Panc1 (cell line): ENCODE measurements at regions not wholly inside any gene's neighbourhood (a gene's known extent, or its start where the extent isn't known, plus 50 kb on each side); places are given as distances from the start of the nearest gene placed in this dataset.

Experiments
- ATAC-seq: fragments of 200-7000 bp; cut with Tn5 transposase; 2 replicates; pipeline ENCODE4 v1.9.1; 2020; ENCODE audit warnings: mild to moderate bottlenecking, moderate library complexity
- BruUV-seq: library from RNA; stranded (reverse); fragments of 400-500 nt; replicated peaks from 2 replicates; lab custom pipeline; 2021; lab: Mats Ljungman, UMichigan
- CTCF ChIA-PET: fragments of 300-600 bp; sonication (Branson Sonifier 250); formaldehyde crosslinking; loops from one replicate; lab custom pipeline; 2022; ENCODE audit warnings: antibody characterized with exemption; lab: Charles Lee
- POLR2A ChIA-PET: fragments of 300-600 bp; sonication (Branson Sonifier 250); formaldehyde crosslinking; loops from one replicate; lab custom pipeline; 2022; ENCODE audit warnings: antibody characterized with exemption; lab: Charles Lee
- DNase-seq: peaks from one replicate; pipeline ENCODE4 v3.0.0-alpha.2; 2010; ENCODE audit warnings: low read depth, low spot score
- H3K27ac ChIP-seq: 2 replicates; pipeline ENCODE4 v1.5.1; 2011; ENCODE audit warnings: mild to moderate bottlenecking, low read length, inconsistent platforms
- H3K27me3 ChIP-seq: fragments of 200-500 bp; sonication (Bioruptor generic); 2 replicates; pipeline ENCODE4 v1.6.0; 2014; ENCODE audit warnings: low read length, inconsistent platforms; ENCODE audit not compliant: control insufficient read depth, insufficient read depth
- H3K36me3 ChIP-seq: fragments of 200-500 bp; sonication (Bioruptor generic); 2 replicates; pipeline ENCODE4 v1.5.1; 2014; ENCODE audit warnings: inconsistent platforms, mild to moderate bottlenecking, low read length, moderate library complexity; ENCODE audit not compliant: control insufficient read depth, insufficient read depth
- H3K4me1 ChIP-seq: 2 replicates; pipeline ENCODE4 v1.5.1; 2011; ENCODE audit warnings: inconsistent platforms, mild to moderate bottlenecking, low read length, moderate library complexity; ENCODE audit not compliant: control insufficient read depth, insufficient read depth
- H3K4me3 ChIP-seq, 2 experiments: 2 replicates each; pipeline ENCODE4 v1.5.1; 2011 to 2012; ENCODE audit warnings: low read depth in 2 of 2, low read length in 2 of 2, mild to moderate bottlenecking in 2 of 2, inconsistent platforms in 1 of 2, moderate library complexity in 1 of 2
- H3K9me3 ChIP-seq: fragments of 200-500 bp; sonication (Bioruptor generic); 2 replicates; pipeline ENCODE4 v1.5.1; 2014; ENCODE audit warnings: low read depth, mild to moderate bottlenecking, inconsistent platforms, low read length, moderate library complexity; ENCODE audit not compliant: control insufficient read depth, insufficient read depth
- POLR2AphosphoS5 ChIP-seq: IDR thresholded peaks from 2 replicates; pipeline ENCODE4 v1.6.1; 2012; ENCODE audit warnings: mild to moderate bottlenecking, low read depth, low read length, moderate library complexity
- SIN3A ChIP-seq: IDR thresholded peaks from 2 replicates; pipeline ENCODE4 v1.6.1; 2012; ENCODE audit warnings: low read depth, mild to moderate bottlenecking, low read length, moderate library complexity, borderline replicate concordance; ENCODE audit not compliant: insufficient read depth
- TCF7L2 ChIP-seq: IDR thresholded peaks from 2 replicates; pipeline ENCODE4 v1.6.1; 2011; ENCODE audit warnings: mild to moderate bottlenecking, low read depth, low read length, inconsistent platforms
- in situ Hi-C: cut with HindIII; loops from 2 replicates; pipeline ENCODE4 v1.10.0; 2016; ENCODE audit warnings: low sequenced_read_pairs, low pct_unique_long_range_greater_than_20kb
- intact Hi-C: fragments of 100-400 bp; cut with micrococcal nuclease; formaldehyde crosslinking; loops from one replicate; pipeline ENCODE4 v1.10.0; 2022; ENCODE audit not compliant: unreplicated experiment
- TF ChIP-seq, protein P1 (sequence below), 2 experiments: IDR thresholded peaks; 2 replicates each; pipeline ENCODE4 v1.6.1; 2011 to 2012; ENCODE audit warnings: low read depth in 2 of 2, control low read depth in 1 of 2, low read length in 1 of 2, mild to moderate bottlenecking in 1 of 2, moderate library complexity in 1 of 2; ENCODE audit not compliant: insufficient read depth in 1 of 2
- TF ChIP-seq, protein P2 (sequence below): fragments of 450-650 bp; IDR thresholded peaks from 2 replicates; pipeline ENCODE4 v1.5.1; 2017; ENCODE audit warnings: mild to moderate bottlenecking

DNA sequence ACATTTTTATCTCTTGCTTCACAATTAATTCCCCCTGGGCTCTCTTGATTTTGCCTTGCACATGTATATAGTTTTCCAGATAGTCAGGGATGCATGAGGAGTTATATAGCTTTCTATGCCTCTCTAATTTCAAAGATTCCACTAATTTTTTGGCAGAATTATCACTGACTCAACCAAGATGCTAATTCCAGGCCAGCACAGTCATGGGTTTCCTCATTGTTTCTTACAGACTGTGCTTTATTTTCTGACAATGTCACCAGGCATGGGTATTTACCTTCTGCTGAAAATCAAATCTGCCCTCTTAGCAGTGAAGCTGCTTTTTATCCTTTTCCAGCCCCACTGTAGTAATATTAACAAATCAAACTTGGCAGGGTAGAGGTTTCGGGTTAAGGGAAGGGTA lies 1520.6 kb upstream of the CADM2 start:
- DNase-seq = no peak
- H3K36me3 ChIP-seq = no peaks in the 10 kb centered on the region
- no peak overlapping the region for H3K27ac ChIP-seq
- BruUV-seq = no TSS peak
- no peaks in the 10 kb centered on the region for H3K27me3 ChIP-seq
- ChIA-PET POLR2A (no interaction called here), CTCF (no interaction called here)
- ATAC-seq = no peak
- in situ Hi-C loops (no loop called here), intact Hi-C loops (no loop called here)
- no peaks in the 10 kb centered on the region for H3K9me3 ChIP-seq
- H3K4me3 ChIP-seq = no peak overlapping the region
- TF ChIP-seq SIN3A (no peak), POLR2AphosphoS5 (no peak), TCF7L2 (no peak)
- TF ChIP-seq, protein P1, sequence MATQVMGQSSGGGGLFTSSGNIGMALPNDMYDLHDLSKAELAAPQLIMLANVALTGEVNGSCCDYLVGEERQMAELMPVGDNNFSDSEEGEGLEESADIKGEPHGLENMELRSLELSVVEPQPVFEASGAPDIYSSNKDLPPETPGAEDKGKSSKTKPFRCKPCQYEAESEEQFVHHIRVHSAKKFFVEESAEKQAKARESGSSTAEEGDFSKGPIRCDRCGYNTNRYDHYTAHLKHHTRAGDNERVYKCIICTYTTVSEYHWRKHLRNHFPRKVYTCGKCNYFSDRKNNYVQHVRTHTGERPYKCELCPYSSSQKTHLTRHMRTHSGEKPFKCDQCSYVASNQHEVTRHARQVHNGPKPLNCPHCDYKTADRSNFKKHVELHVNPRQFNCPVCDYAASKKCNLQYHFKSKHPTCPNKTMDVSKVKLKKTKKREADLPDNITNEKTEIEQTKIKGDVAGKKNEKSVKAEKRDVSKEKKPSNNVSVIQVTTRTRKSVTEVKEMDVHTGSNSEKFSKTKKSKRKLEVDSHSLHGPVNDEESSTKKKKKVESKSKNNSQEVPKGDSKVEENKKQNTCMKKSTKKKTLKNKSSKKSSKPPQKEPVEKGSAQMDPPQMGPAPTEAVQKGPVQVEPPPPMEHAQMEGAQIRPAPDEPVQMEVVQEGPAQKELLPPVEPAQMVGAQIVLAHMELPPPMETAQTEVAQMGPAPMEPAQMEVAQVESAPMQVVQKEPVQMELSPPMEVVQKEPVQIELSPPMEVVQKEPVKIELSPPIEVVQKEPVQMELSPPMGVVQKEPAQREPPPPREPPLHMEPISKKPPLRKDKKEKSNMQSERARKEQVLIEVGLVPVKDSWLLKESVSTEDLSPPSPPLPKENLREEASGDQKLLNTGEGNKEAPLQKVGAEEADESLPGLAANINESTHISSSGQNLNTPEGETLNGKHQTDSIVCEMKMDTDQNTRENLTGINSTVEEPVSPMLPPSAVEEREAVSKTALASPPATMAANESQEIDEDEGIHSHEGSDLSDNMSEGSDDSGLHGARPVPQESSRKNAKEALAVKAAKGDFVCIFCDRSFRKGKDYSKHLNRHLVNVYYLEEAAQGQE (IDR thresholded peaks at IDR 0.05; ENCODE audit: insufficient read depth in 1 of 2, low read depth in 2 of 2, low read length in 1 of 2) = no peak
- TF ChIP-seq, protein P2, sequence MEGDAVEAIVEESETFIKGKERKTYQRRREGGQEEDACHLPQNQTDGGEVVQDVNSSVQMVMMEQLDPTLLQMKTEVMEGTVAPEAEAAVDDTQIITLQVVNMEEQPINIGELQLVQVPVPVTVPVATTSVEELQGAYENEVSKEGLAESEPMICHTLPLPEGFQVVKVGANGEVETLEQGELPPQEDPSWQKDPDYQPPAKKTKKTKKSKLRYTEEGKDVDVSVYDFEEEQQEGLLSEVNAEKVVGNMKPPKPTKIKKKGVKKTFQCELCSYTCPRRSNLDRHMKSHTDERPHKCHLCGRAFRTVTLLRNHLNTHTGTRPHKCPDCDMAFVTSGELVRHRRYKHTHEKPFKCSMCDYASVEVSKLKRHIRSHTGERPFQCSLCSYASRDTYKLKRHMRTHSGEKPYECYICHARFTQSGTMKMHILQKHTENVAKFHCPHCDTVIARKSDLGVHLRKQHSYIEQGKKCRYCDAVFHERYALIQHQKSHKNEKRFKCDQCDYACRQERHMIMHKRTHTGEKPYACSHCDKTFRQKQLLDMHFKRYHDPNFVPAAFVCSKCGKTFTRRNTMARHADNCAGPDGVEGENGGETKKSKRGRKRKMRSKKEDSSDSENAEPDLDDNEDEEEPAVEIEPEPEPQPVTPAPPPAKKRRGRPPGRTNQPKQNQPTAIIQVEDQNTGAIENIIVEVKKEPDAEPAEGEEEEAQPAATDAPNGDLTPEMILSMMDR = no peak
- H3K4me1 ChIP-seq = no peaks in the 10 kb centered on the region

DNA sequence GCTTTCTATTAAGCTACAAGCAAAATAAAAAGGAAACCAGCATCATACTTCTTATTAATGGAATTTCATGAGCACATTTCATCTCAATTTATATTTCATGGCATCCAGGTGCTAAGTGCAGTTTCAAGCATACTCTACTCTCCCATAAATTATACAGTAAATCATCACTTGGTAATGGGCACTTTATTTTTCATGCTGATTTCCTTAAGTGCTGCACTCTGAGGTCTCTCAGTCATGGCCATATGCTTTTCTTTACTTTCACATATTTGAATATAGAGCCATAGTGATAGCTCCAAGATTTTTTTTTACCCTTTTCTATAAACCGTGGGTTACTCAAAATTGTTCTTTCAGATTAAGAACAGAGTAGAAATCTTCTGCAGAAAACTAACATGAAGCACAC lies 1505.7 kb upstream of the CADM2 start:
- Histone ChIP-seq H3K4me3 (no peak overlapping the region), H3K36me3 (no peaks in the 10 kb centered on the region), H3K4me1 (no peaks in the 10 kb centered on the region), H3K9me3 (no peaks in the 10 kb centered on the region), H3K27me3 (no peaks in the 10 kb centered on the region), H3K27ac (no peak overlapping the region)
- ChIA-PET CTCF (no interaction called here), POLR2A (no interaction called here)
- no peak for DNase-seq
- in situ Hi-C loops (no loop called here), intact Hi-C loops (no loop called here)
- TF ChIP-seq, protein P1 (IDR thresholded peaks at IDR 0.05; ENCODE audit: insufficient read depth in 1 of 2, low read depth in 2 of 2, low read length in 1 of 2) = no peak
- TF ChIP-seq POLR2AphosphoS5 (no peak), SIN3A (no peak), TCF7L2 (no peak)
- TF ChIP-seq, protein P2 = no peak
- BruUV-seq = no TSS peak
- no peak for ATAC-seq
